GM18499 (cell line): ENCODE measurements at regions not wholly inside any gene's neighbourhood (a gene's known extent, or its start where the extent isn't known, plus 50 kb on each side); places are given as distances from the start of the nearest gene placed in this dataset.

Experiments used
- ATAC-seq: cut with Tn5 transposase; IDR thresholded peaks from one replicate; pipeline ENCODE4 v1.9.1; 2021; ENCODE audit warnings: moderate number of reproducible peaks; ENCODE audit not compliant: insufficient read depth, unreplicated experiment

GRCh38 chr13:39855236-39855635 lies 199.8 kb downstream of the COG6 start:
- ATAC-seq, result no peak

- no peak for ATAC-seq
Observed at GRCh38 chr13:39856714-39857113, 201.3 kb downstream of the COG6 start.

- no peak for ATAC-seq
Observed at GRCh38 chr13:39858794-39859193, 203.3 kb downstream of the COG6 start.

GRCh38 chr13:39859898-39860297 lies 204.4 kb downstream of the COG6 start:
- ATAC-seq, result no peak

- ATAC-seq, result no peak
Observed at GRCh38 chr13:39862900-39863299, 207.4 kb downstream of the COG6 start.

- ATAC-seq, result no peak
Observed at GRCh38 chr13:39864221-39864620, 208.8 kb downstream of the COG6 start.

- no peak for ATAC-seq
Observed at GRCh38 chr13:39866722-39867121, 211.3 kb downstream of the COG6 start.

- ATAC-seq, result no peak
Observed at GRCh38 chr13:39867807-39868206, 212.3 kb downstream of the COG6 start.

- ATAC-seq, result no peak
Observed at GRCh38 chr13:39870197-39870747, 214.8 kb downstream of the COG6 start.

- ATAC-seq, result no peak
Observed at GRCh38 chr13:39874331-39875053, 219.0 kb downstream of the COG6 start.

- ATAC-seq, result no peak
Observed at GRCh38 chr13:39875111-39875987, 219.9 kb downstream of the COG6 start.

- ATAC-seq, result no peak
Observed at GRCh38 chr13:39876258-39876657, 220.8 kb downstream of the COG6 start.

GRCh38 chr13:39877134-39877533 lies 221.7 kb downstream of the COG6 start:
- ATAC-seq, result no peak

GRCh38 chr13:39879286-39880035 lies 224.0 kb downstream of the COG6 start:
- no peak for ATAC-seq

- ATAC-seq, result no peak
Observed at GRCh38 chr13:39881383-39881782, 225.9 kb downstream of the COG6 start.

GRCh38 chr13:39881887-39882286 lies 226.4 kb downstream of the COG6 start:
- ATAC-seq, result no peak

GRCh38 chr13:39884166-39884565 lies 228.7 kb downstream of the COG6 start:
- ATAC-seq, result no peak

GRCh38 chr13:39886336-39886735 lies 230.9 kb downstream of the COG6 start:
- no peak for ATAC-seq

- ATAC-seq, result no peak
Observed at GRCh38 chr13:39887387-39887786, 231.9 kb downstream of the COG6 start.
